ENCODE measurements at regions not wholly inside any gene's neighbourhood (a gene's known extent, or its start where the extent isn't known, plus 50 kb on each side); places are given as distances from the start of the nearest gene placed in this dataset.

GRCh38 chr3:165603196-165603595, 234.0 kb downstream of the BCHE start:
- no peak for TF ChIP-seq CTCF (IDR thresholded peaks at IDR 0.05; ENCODE audit: low read depth, low read length)
- no peak for TF ChIP-seq EZH2phosphoT487 (IDR thresholded peaks at IDR 0.05; ENCODE audit: low read depth)

Measured in OCI-LY3 (cell line).